DOHH2 (cell line): ENCODE measurements at regions not wholly inside any gene's neighbourhood (a gene's known extent, or its start where the extent isn't known, plus 50 kb on each side); places are given as distances from the start of the nearest gene placed in this dataset.

Experiments used
- CTCF ChIP-seq: fragments of 200-600 bp; sonication (generic); IDR thresholded peaks from one replicate; pipeline ENCODE4 v1.5.1; 2014; ENCODE audit warnings: antibody characterized with exemption, mild to moderate bottlenecking, low read depth, low read length; ENCODE audit not compliant: poor library complexity, severe bottlenecking
- EZH2phosphoT487 ChIP-seq: fragments of 200-600 bp; sonication (generic); IDR thresholded peaks from 2 replicates; pipeline ENCODE4 v1.6.1; 2017; ENCODE audit warnings: borderline replicate concordance, mild to moderate bottlenecking, antibody characterized with exemption, low read length, moderate library complexity, mixed read lengths

DNA sequence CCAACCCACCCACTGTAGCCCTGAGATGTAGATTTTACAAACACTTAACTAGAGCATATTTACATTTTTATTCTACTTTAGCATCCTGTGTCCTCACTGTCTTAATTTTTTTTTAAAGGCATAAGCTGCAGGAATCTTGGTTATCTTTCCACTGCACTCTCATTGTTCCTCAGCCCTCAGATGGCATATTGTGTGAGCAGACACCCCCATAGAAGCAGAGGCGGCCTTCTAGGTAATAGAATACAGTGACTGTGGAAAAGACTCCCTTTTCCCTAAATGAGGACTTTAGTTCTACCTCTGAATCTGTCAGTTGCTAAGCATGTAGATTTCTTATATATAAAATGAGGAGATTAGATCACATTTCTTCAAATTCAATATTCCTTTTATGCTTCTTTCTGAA is 543.5 kb upstream of the SPHKAP start:
- no peak for TF ChIP-seq CTCF
- no peak for TF ChIP-seq EZH2phosphoT487
